Hepatocyte (in vitro differentiated cells): ENCODE measurements at regions not wholly inside any gene's neighbourhood (a gene's known extent, or its start where the extent isn't known, plus 50 kb on each side); places are given as distances from the start of the nearest gene placed in this dataset.

Source experiments
- DNase-seq: peaks from one replicate; pipeline ENCODE4 v3.0.0-alpha.2; 2016; ENCODE audit warnings: low spot score
- H2AFZ ChIP-seq: fragments of 200-600 bp; sonication (generic); 2 replicates; pipeline ENCODE4 v1.6.0; 2016; ENCODE audit warnings: antibody characterized with exemption, mild to moderate bottlenecking
- H3K27ac ChIP-seq: fragments of 200-600 bp; sonication (generic); 2 replicates; pipeline ENCODE4 v1.5.1; 2016; ENCODE audit warnings: mild to moderate bottlenecking
- H3K27me3 ChIP-seq: fragments of 200-600 bp; sonication (generic); 2 replicates; pipeline ENCODE4 v1.6.1; 2016
- H3K36me3 ChIP-seq: fragments of 200-600 bp; sonication (generic); replicated peaks from 2 replicates; pipeline ENCODE4 v1.5.1; 2016; ENCODE audit warnings: low read depth; ENCODE audit not compliant: insufficient read depth
- H3K4me1 ChIP-seq: fragments of 200-600 bp; sonication (generic); 2 replicates; pipeline ENCODE4 v1.5.1; 2016; ENCODE audit warnings: mild to moderate bottlenecking, moderate library complexity; ENCODE audit not compliant: insufficient read depth
- H3K4me2 ChIP-seq: fragments of 200-600 bp; sonication (generic); 2 replicates; pipeline ENCODE4 v1.6.0; 2016
- H3K4me3 ChIP-seq: fragments of 200-600 bp; sonication (generic); 2 replicates; pipeline ENCODE4 v1.5.1; 2016; ENCODE audit warnings: mild to moderate bottlenecking
- H3K79me2 ChIP-seq: fragments of 200-600 bp; sonication (generic); 2 replicates; pipeline ENCODE4 v1.6.0; 2017; ENCODE audit warnings: mild to moderate bottlenecking
- H3K9me2 ChIP-seq: fragments of 200-600 bp; sonication (generic); replicated peaks from 2 replicates; pipeline ENCODE4 v1.6.0; 2017; ENCODE audit warnings: mild to moderate bottlenecking; ENCODE audit not compliant: insufficient read depth
- H3K9me3 ChIP-seq: fragments of 200-600 bp; sonication (generic); 2 replicates; pipeline ENCODE4 v1.5.1; 2016; ENCODE audit warnings: low read depth, mild to moderate bottlenecking
- H4K20me1 ChIP-seq: fragments of 200-600 bp; sonication (generic); 2 replicates; pipeline ENCODE4 v1.6.0; 2016; ENCODE audit warnings: mild to moderate bottlenecking; ENCODE audit not compliant: insufficient read depth, poor library complexity, severe bottlenecking
- EZH2 ChIP-seq: fragments of 200-600 bp; sonication (generic); IDR thresholded peaks from 2 replicates; pipeline ENCODE4 v1.6.1; 2016; ENCODE audit warnings: antibody characterized with exemption, mild to moderate bottlenecking, borderline replicate concordance
- EZH2phosphoT487 ChIP-seq: fragments of 200-600 bp; sonication (generic); IDR thresholded peaks from one replicate; pipeline ENCODE4 v1.6.1; 2018; ENCODE audit warnings: antibody characterized with exemption, mild to moderate bottlenecking, low read depth, moderate library complexity; ENCODE audit not compliant: unreplicated experiment, severe bottlenecking
- WGBS: methylation state at CpG from one replicate; pipeline ENCODE4 v1.1.6; 2016; ENCODE audit warnings: low lambda C conversion rate; ENCODE audit errors: missing lambda C conversion rate; 5-methylcytosine and 5-hydroxymethylcytosine counted together
- TF ChIP-seq, protein P1 (sequence below): fragments of 200-600 bp; sonication (generic); IDR thresholded peaks from 2 replicates; pipeline ENCODE4 v1.5.1; 2016; ENCODE audit warnings: antibody characterized with exemption, mild to moderate bottlenecking; ENCODE audit not compliant: poor library complexity

GRCh38 chr4:138408758-138409157 lies 166.6 kb upstream of the SLC7A11 start:
- H3K4me1 ChIP-seq: peaks cover 15% of the 10 kb centered on the region

GRCh38 chr4:138407329-138407728 lies 165.2 kb upstream of the SLC7A11 start:
- Histone ChIP-seq H3K27ac (no peak overlapping the region), H3K9me3 (no peaks in the 10 kb centered on the region), H3K79me2 (no peaks in the 10 kb centered on the region), H2AFZ (no peak overlapping the region), H3K36me3 (no peaks in the 10 kb centered on the region), H3K9me2 (no peaks in the 10 kb centered on the region), H3K4me1 (peaks cover 15% of the 10 kb centered on the region), H3K27me3 (no peaks in the 10 kb centered on the region), H3K4me3 (no peak overlapping the region), H4K20me1 (no peaks in the 10 kb centered on the region), H3K4me2 (no peak overlapping the region)
- TF ChIP-seq, protein P1, sequence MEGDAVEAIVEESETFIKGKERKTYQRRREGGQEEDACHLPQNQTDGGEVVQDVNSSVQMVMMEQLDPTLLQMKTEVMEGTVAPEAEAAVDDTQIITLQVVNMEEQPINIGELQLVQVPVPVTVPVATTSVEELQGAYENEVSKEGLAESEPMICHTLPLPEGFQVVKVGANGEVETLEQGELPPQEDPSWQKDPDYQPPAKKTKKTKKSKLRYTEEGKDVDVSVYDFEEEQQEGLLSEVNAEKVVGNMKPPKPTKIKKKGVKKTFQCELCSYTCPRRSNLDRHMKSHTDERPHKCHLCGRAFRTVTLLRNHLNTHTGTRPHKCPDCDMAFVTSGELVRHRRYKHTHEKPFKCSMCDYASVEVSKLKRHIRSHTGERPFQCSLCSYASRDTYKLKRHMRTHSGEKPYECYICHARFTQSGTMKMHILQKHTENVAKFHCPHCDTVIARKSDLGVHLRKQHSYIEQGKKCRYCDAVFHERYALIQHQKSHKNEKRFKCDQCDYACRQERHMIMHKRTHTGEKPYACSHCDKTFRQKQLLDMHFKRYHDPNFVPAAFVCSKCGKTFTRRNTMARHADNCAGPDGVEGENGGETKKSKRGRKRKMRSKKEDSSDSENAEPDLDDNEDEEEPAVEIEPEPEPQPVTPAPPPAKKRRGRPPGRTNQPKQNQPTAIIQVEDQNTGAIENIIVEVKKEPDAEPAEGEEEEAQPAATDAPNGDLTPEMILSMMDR: no peak
- TF ChIP-seq EZH2 (no peak), EZH2phosphoT487 (no peak)
- 84% methylated on average over 3 of the region's 3 CpGs for WGBS
- no peak for DNase-seq

More at GRCh38 chr4:138408758-138409157, 166.6 kb upstream of the SLC7A11 start:
- WGBS: 90% methylated on average over 2 of the region's 2 CpGs
- Histone ChIP-seq H3K27ac (no peak overlapping the region), H3K36me3 (no peaks in the 10 kb centered on the region), H3K9me2 (no peaks in the 10 kb centered on the region), H3K27me3 (no peaks in the 10 kb centered on the region), H4K20me1 (no peaks in the 10 kb centered on the region), H3K79me2 (no peaks in the 10 kb centered on the region), H2AFZ (no peak overlapping the region), H3K4me3 (no peak overlapping the region), H3K4me2 (no peak overlapping the region), H3K9me3 (no peaks in the 10 kb centered on the region)
- no peak for DNase-seq
- TF ChIP-seq EZH2 (no peak), EZH2phosphoT487 (no peak)
- TF ChIP-seq, protein P1: no peak

DNA sequence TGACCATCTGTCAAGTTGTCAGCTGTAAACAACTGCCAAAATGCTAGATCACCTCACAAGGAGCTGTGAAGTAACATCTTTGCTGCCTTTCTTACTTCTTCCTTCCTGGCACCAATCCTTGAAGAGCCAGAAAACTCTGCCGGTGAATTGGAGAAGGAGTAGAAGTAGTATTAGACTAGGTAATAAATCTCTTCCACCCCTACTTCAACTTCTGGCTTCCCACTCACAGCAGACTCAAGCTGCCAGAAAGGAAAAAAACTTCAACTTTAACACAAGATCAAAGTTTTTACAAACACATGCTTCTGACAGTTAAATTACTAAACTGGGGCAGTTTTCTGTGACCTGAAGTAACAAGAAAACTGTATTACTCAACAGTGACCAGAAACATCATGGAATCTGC lies 164.7 kb upstream of the SLC7A11 start:
- WGBS: 38% methylated on average over 1 of the region's 1 CpG
- H3K4me1 ChIP-seq: peaks cover 15% of the 10 kb centered on the region
- H3K27me3 ChIP-seq: no peaks in the 10 kb centered on the region
- H3K79me2 ChIP-seq: no peaks in the 10 kb centered on the region
- no peaks in the 10 kb centered on the region for H3K36me3 ChIP-seq
- H3K9me2 ChIP-seq: no peaks in the 10 kb centered on the region
- no peak overlapping the region for H3K27ac ChIP-seq
- H2AFZ ChIP-seq: no peak overlapping the region
- no peak for DNase-seq
- H3K9me3 ChIP-seq: no peaks in the 10 kb centered on the region
- TF ChIP-seq EZH2phosphoT487: no peak
- H3K4me2 ChIP-seq: no peak overlapping the region
- no peaks in the 10 kb centered on the region for H4K20me1 ChIP-seq
- H3K4me3 ChIP-seq: no peak overlapping the region

GRCh38 chr4:138405934-138406567 lies 163.9 kb upstream of the SLC7A11 start:
- H3K27me3 ChIP-seq: no peaks in the 10 kb centered on the region
- peak overlapping the region; percentile 10 for H3K27ac ChIP-seq
- no peak for DNase-seq
- H3K9me3 ChIP-seq: no peaks in the 10 kb centered on the region
- no peak overlapping the region for H3K4me2 ChIP-seq
- no peak overlapping the region for H2AFZ ChIP-seq
- H3K4me1 ChIP-seq: peaks cover 15% of the 10 kb centered on the region
- no peaks in the 10 kb centered on the region for H4K20me1 ChIP-seq
- H3K79me2 ChIP-seq: no peaks in the 10 kb centered on the region
- no peaks in the 10 kb centered on the region for H3K9me2 ChIP-seq
- WGBS: 46% methylated on average over 1 of the region's 1 CpG
- H3K36me3 ChIP-seq: no peaks in the 10 kb centered on the region
- TF ChIP-seq EZH2phosphoT487 (no peak), EZH2 (no peak)
- TF ChIP-seq, protein P1: no peak
- no peak overlapping the region for H3K4me3 ChIP-seq
